SU-DHL-6 (cell line): ENCODE measurements at regions not wholly inside any gene's neighbourhood (a gene's known extent, or its start where the extent isn't known, plus 50 kb on each side); places are given as distances from the start of the nearest gene placed in this dataset.

Experiments
- EZH2phosphoT487 ChIP-seq: fragments of 200-600 bp; sonication (generic), shearing (Covaris generic); conservative IDR thresholded peaks from 2 replicates; pipeline ENCODE4 v1.6.1; 2018; ENCODE audit warnings: mild to moderate bottlenecking, antibody characterized with exemption, low read length, moderate library complexity, mixed read lengths
- TF ChIP-seq, protein P1 (sequence below): fragments of 200-600 bp; sonication (generic); IDR thresholded peaks from one replicate; pipeline ENCODE4 v1.5.1; 2017; ENCODE audit warnings: antibody characterized with exemption, mild to moderate bottlenecking, low read length, moderate library complexity; ENCODE audit not compliant: insufficient read depth, poor library complexity, severe bottlenecking

DNA sequence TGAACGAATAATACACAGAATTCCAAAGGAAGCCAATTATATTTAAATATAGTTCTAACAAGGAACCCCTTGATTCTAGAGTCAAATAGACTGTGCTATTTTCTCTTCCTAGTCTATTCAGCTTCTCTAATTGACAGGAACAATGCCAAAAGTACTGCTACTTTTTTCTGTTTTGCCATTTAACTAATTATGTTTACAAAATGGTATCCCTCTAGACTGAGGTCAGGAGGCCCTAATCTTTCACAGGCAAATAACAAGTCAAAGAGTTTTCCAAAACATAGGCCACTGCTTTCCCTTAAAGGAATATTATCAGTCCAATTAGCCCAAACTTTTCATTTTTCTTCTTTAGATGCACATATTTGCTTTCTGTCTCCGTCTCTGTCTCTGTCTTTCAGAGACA lies 539.3 kb downstream of the RFPL4B start:
- TF ChIP-seq, protein P1, sequence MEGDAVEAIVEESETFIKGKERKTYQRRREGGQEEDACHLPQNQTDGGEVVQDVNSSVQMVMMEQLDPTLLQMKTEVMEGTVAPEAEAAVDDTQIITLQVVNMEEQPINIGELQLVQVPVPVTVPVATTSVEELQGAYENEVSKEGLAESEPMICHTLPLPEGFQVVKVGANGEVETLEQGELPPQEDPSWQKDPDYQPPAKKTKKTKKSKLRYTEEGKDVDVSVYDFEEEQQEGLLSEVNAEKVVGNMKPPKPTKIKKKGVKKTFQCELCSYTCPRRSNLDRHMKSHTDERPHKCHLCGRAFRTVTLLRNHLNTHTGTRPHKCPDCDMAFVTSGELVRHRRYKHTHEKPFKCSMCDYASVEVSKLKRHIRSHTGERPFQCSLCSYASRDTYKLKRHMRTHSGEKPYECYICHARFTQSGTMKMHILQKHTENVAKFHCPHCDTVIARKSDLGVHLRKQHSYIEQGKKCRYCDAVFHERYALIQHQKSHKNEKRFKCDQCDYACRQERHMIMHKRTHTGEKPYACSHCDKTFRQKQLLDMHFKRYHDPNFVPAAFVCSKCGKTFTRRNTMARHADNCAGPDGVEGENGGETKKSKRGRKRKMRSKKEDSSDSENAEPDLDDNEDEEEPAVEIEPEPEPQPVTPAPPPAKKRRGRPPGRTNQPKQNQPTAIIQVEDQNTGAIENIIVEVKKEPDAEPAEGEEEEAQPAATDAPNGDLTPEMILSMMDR: no peak
- TF ChIP-seq EZH2phosphoT487: no peak
